Activated naive CD8-positive, alpha-beta T cell treated with anti-CD3 and anti-CD28 coated beads, Interleukin-2, amount 50 U/mL, for 24 hours (primary cell): ENCODE measurements at regions not wholly inside any gene's neighbourhood (a gene's known extent, or its start where the extent isn't known, plus 50 kb on each side); places are given as distances from the start of the nearest gene placed in this dataset.

Experiments
- ATAC-seq: fragments of 150-1000 bp; cut with Tn5 transposase; one replicate; pipeline ENCODE4 v1.10.0; 2021
- DNase-seq: peaks from one replicate; pipeline ENCODE4 v3.0.0; 2021
- H3K27ac Mint-ChIP-seq: one replicate; pipeline ENCODE4 v1.8.0; 2021; ENCODE audit warnings: mild to moderate bottlenecking, mixed read lengths
- H3K27me3 Mint-ChIP-seq: one replicate; pipeline ENCODE4 v1.8.0; 2021; ENCODE audit warnings: mixed read lengths
- H3K36me3 Mint-ChIP-seq: one replicate; pipeline ENCODE4 v1.8.0; 2021; ENCODE audit warnings: low read depth, mixed read lengths
- H3K4me1 Mint-ChIP-seq: one replicate; pipeline ENCODE4 v1.8.0; 2021; ENCODE audit warnings: mixed read lengths
- H3K4me3 Mint-ChIP-seq: one replicate; pipeline ENCODE4 v1.8.0; 2021; ENCODE audit warnings: mild to moderate bottlenecking, moderate library complexity, mixed read lengths
- H3K9me3 Mint-ChIP-seq: one replicate; pipeline ENCODE4 v1.8.0; 2021; ENCODE audit warnings: mixed read lengths

GRCh38 chr3:102178817-102179216, 256.0 kb upstream of the ZPLD1 start:
- Mint-ChIP-seq H3K27me3 (no peaks in the 10 kb centered on the region), H3K9me3 (no peaks in the 10 kb centered on the region), H3K36me3 (no peaks in the 10 kb centered on the region), H3K4me3 (no peak overlapping the region), H3K27ac (no peak overlapping the region), H3K4me1 (peaks cover 9% of the 10 kb centered on the region)
- DNase-seq (no peak), ATAC-seq (no peak)

- no peak overlapping the region for H3K4me3 Mint-ChIP-seq
- H3K36me3 Mint-ChIP-seq = no peaks in the 10 kb centered on the region
- no peak overlapping the region for H3K27ac Mint-ChIP-seq
- H3K27me3 Mint-ChIP-seq = no peaks in the 10 kb centered on the region
- no peaks in the 10 kb centered on the region for H3K9me3 Mint-ChIP-seq
- no peak for DNase-seq
- H3K4me1 Mint-ChIP-seq = peaks cover 9% of the 10 kb centered on the region
- ATAC-seq = no peak
Observed at GRCh38 chr3:102179326-102180177, 255.3 kb upstream of the ZPLD1 start.

GRCh38 chr3:102180280-102180931, 254.4 kb upstream of the ZPLD1 start:
- H3K9me3 Mint-ChIP-seq = no peaks in the 10 kb centered on the region
- H3K27me3 Mint-ChIP-seq = no peaks in the 10 kb centered on the region
- no peak overlapping the region for H3K27ac Mint-ChIP-seq
- ATAC-seq (no peak), DNase-seq (no peak)
- H3K4me1 Mint-ChIP-seq = peaks cover 9% of the 10 kb centered on the region
- H3K4me3 Mint-ChIP-seq = no peak overlapping the region
- no peaks in the 10 kb centered on the region for H3K36me3 Mint-ChIP-seq

GRCh38 chr3:102181175-102181920, 253.5 kb upstream of the ZPLD1 start:
- no peaks in the 10 kb centered on the region for H3K36me3 Mint-ChIP-seq
- ATAC-seq (no peak), DNase-seq (no peak)
- H3K9me3 Mint-ChIP-seq = no peaks in the 10 kb centered on the region
- H3K4me3 Mint-ChIP-seq = no peak overlapping the region
- no peak overlapping the region for H3K27ac Mint-ChIP-seq
- H3K27me3 Mint-ChIP-seq = no peaks in the 10 kb centered on the region
- peaks cover 9% of the 10 kb centered on the region for H3K4me1 Mint-ChIP-seq

GRCh38 chr3:102182162-102182561, 252.7 kb upstream of the ZPLD1 start:
- DNase-seq = no peak
- no peaks in the 10 kb centered on the region for H3K9me3 Mint-ChIP-seq
- no peaks in the 10 kb centered on the region for H3K36me3 Mint-ChIP-seq
- no peaks in the 10 kb centered on the region for H3K27me3 Mint-ChIP-seq
- H3K4me3 Mint-ChIP-seq = no peak overlapping the region
- H3K27ac Mint-ChIP-seq = no peak overlapping the region
- no peak for ATAC-seq
- peaks cover 9% of the 10 kb centered on the region for H3K4me1 Mint-ChIP-seq

GRCh38 chr3:102183186-102183585, 251.6 kb upstream of the ZPLD1 start:
- H3K36me3 Mint-ChIP-seq = no peaks in the 10 kb centered on the region
- H3K4me1 Mint-ChIP-seq = peaks cover 9% of the 10 kb centered on the region

GRCh38 chr3:102183623-102184022, 251.2 kb upstream of the ZPLD1 start:
- Mint-ChIP-seq H3K36me3 (no peaks in the 10 kb centered on the region), H3K4me1 (peaks cover 9% of the 10 kb centered on the region), H3K9me3 (no peaks in the 10 kb centered on the region), H3K27me3 (no peaks in the 10 kb centered on the region), H3K4me3 (no peak overlapping the region), H3K27ac (no peak overlapping the region)
- DNase-seq (no peak), ATAC-seq (no peak)

More at GRCh38 chr3:102183186-102183585, 251.6 kb upstream of the ZPLD1 start:
- Mint-ChIP-seq H3K9me3 (no peaks in the 10 kb centered on the region), H3K4me3 (no peak overlapping the region), H3K27me3 (no peaks in the 10 kb centered on the region), H3K27ac (no peak overlapping the region)
- no peak for DNase-seq
- ATAC-seq = no peak

GRCh38 chr3:102189541-102189940, 245.3 kb upstream of the ZPLD1 start:
- ATAC-seq = no peak
- Mint-ChIP-seq H3K27me3 (no peaks in the 10 kb centered on the region), H3K36me3 (no peaks in the 10 kb centered on the region), H3K27ac (no peak overlapping the region), H3K9me3 (no peaks in the 10 kb centered on the region), H3K4me3 (no peak overlapping the region), H3K4me1 (peaks cover 15% of the 10 kb centered on the region)
- DNase-seq = no peak

- DNase-seq (no peak), ATAC-seq (no peak)
- Mint-ChIP-seq H3K4me1 (peaks cover 15% of the 10 kb centered on the region), H3K9me3 (no peaks in the 10 kb centered on the region), H3K27ac (no peak overlapping the region), H3K36me3 (no peaks in the 10 kb centered on the region), H3K4me3 (no peak overlapping the region), H3K27me3 (no peaks in the 10 kb centered on the region)
Observed at GRCh38 chr3:102189956-102190723, 244.7 kb upstream of the ZPLD1 start.

- no peaks in the 10 kb centered on the region for H3K27me3 Mint-ChIP-seq
- H3K36me3 Mint-ChIP-seq = no peaks in the 10 kb centered on the region
- no peak overlapping the region for H3K4me3 Mint-ChIP-seq
- H3K9me3 Mint-ChIP-seq = no peaks in the 10 kb centered on the region
- no peak for DNase-seq
- ATAC-seq = no peak
- H3K27ac Mint-ChIP-seq = no peak overlapping the region
- H3K4me1 Mint-ChIP-seq = peaks cover 15% of the 10 kb centered on the region
Observed at GRCh38 chr3:102192575-102192974, 242.2 kb upstream of the ZPLD1 start.

GRCh38 chr3:102193255-102193654, 241.6 kb upstream of the ZPLD1 start:
- Mint-ChIP-seq H3K4me1 (peaks cover 15% of the 10 kb centered on the region), H3K27ac (no peak overlapping the region), H3K36me3 (no peaks in the 10 kb centered on the region), H3K4me3 (no peak overlapping the region), H3K27me3 (no peaks in the 10 kb centered on the region), H3K9me3 (no peaks in the 10 kb centered on the region)
- DNase-seq (no peak), ATAC-seq (peak; percentile 63)

- H3K4me3 Mint-ChIP-seq = no peak overlapping the region
- H3K9me3 Mint-ChIP-seq = no peaks in the 10 kb centered on the region
- H3K4me1 Mint-ChIP-seq = peaks cover 15% of the 10 kb centered on the region
- H3K36me3 Mint-ChIP-seq = no peaks in the 10 kb centered on the region
- DNase-seq = no peak
- peak overlapping the region; percentile 26 for H3K27ac Mint-ChIP-seq
- no peak for ATAC-seq
- no peaks in the 10 kb centered on the region for H3K27me3 Mint-ChIP-seq
Observed at GRCh38 chr3:102194001-102194400, 240.8 kb upstream of the ZPLD1 start.

GRCh38 chr3:102194760-102195159, 240.1 kb upstream of the ZPLD1 start:
- Mint-ChIP-seq H3K27me3 (no peaks in the 10 kb centered on the region), H3K4me1 (peaks cover 15% of the 10 kb centered on the region), H3K9me3 (no peaks in the 10 kb centered on the region), H3K27ac (no peak overlapping the region), H3K4me3 (no peak overlapping the region), H3K36me3 (no peaks in the 10 kb centered on the region)
- ATAC-seq = no peak
- no peak for DNase-seq

GRCh38 chr3:102195198-102195948, 239.4 kb upstream of the ZPLD1 start:
- Mint-ChIP-seq H3K9me3 (no peaks in the 10 kb centered on the region), H3K27me3 (no peaks in the 10 kb centered on the region), H3K4me1 (peaks cover 15% of the 10 kb centered on the region), H3K4me3 (no peak overlapping the region), H3K27ac (no peak overlapping the region), H3K36me3 (no peaks in the 10 kb centered on the region)
- ATAC-seq (no peak), DNase-seq (no peak)
